Sigmoid colon (tissue), 6 donors: ENCODE measurements at regions not wholly inside any gene's neighbourhood (a gene's known extent, or its start where the extent isn't known, plus 50 kb on each side); places are given as distances from the start of the nearest gene placed in this dataset.

Source experiments
- DNase-seq: peaks from one replicate; pipeline ENCODE4 v3.0.0-alpha.2; 2019
- H3K27ac ChIP-seq, 4 donors: fragments of 200-600 bp; sonication (generic); one replicate each; pipeline ENCODE4 v1.5.1; 2016 to 2019; ENCODE audit warnings: mild to moderate bottlenecking in 1 of 4
- H3K27me3 ChIP-seq, 3 donors: fragments of 200-600 bp; sonication (generic); one replicate each; pipeline ENCODE4 v1.5.1; 2019; ENCODE audit warnings: mild to moderate bottlenecking in 1 of 3
- H3K36me3 ChIP-seq, 4 donors: fragments of 200-600 bp; sonication (generic); one replicate each; pipeline ENCODE4 v1.5.1; 2016 to 2019
- H3K4me1 ChIP-seq, 4 donors: fragments of 200-600 bp; sonication (generic); one replicate each; pipeline ENCODE4 v1.5.1; 2017 to 2019
- H3K4me3 ChIP-seq, 4 donors: fragments of 200-600 bp; sonication (generic); one replicate each; pipeline ENCODE4 v1.5.1; 2017 to 2019; ENCODE audit warnings: mild to moderate bottlenecking in 2 of 4, moderate library complexity in 1 of 4
- H3K9me3 ChIP-seq, 4 donors: fragments of 200-600 bp in 3 of 4; sonication (generic) in 3 of 4; one replicate each; pipeline versions ENCODE4 v1.5.1 to v1.6.1; 2013 to 2019
- EP300 ChIP-seq, 4 donors: sonication (generic); formaldehyde crosslinking; IDR thresholded peaks; one replicate each; pipeline ENCODE4 v1.6.1; 2017; ENCODE audit warnings: antibody characterized with exemption in 4 of 4
- POLR2A ChIP-seq, 2 donors: fragments of 450-650 bp; IDR thresholded peaks; one replicate each; pipeline ENCODE4 v1.6.1; 2016; ENCODE audit warnings: antibody characterized with exemption in 2 of 2, mild to moderate bottlenecking in 2 of 2, moderate library complexity in 2 of 2
- POLR2AphosphoS5 ChIP-seq, 4 donors: sonication (generic); formaldehyde crosslinking; IDR thresholded peaks; one replicate each; pipeline ENCODE4 v1.6.1; 2017; ENCODE audit warnings: antibody characterized with exemption in 4 of 4
- WGBS, 2 donors: extraction: QIAGEN DNeasy Blood & Tissue Kit; methylation state at CpG; one replicate each; pipeline ENCODE4 v1.1.7; 2013; 5-methylcytosine and 5-hydroxymethylcytosine counted together
- intact Hi-C: fragments of 100-400 bp; cut with DNase I; formaldehyde crosslinking; loops from one replicate; pipeline ENCODE4 v1.15.1; 2023
- TF ChIP-seq, protein P1 (sequence below), 4 experiments: fragments of 450-650 bp in 3 of 4; fragments of 200-600 bp in 1 of 4; IDR thresholded peaks; one replicate each; pipeline ENCODE4 v1.5.1; 2016 to 2019; ENCODE audit warnings: antibody characterized with exemption in 4 of 4, mild to moderate bottlenecking in 3 of 4, moderate library complexity in 2 of 4
- donor health status: healthy with polysubstance abuse.
- donor health status: healthy.

DNA sequence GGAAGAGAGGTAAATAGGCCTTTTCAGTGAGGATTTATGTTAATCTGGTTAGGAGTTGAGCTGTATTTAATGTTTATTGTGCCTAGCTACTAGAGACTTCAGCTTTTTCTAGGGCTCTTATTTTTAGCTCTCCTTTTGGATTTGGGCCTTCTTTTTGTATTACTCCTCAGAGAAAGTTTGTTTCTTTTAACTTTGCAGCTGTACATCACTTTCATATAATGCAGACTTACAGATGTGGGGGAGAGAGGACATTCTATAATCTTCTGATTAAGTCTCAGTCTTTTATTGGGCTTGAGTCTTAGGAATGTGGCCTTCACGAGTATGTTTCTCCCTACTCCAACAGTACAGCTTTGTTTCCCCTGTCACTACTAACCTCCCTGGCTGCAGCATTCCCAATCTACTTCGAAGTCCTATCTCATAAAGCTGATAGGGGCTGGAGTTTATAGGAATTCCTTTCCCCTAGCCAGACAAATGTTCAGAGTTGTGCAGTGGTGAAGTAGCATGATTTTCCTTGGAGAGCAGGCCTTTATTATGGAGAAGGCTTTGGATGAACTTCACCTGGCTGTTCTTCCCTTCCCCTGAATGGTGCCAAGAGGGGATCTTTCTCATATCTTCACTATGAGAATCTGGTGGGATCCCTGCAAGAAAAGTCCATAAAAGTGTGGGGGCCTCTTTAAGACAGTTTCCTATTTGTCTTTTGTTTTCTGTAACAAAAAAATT, 82.2 kb upstream of the CBLB start:
- DNase-seq = no peak
- Histone ChIP-seq H3K27ac (no peak overlapping the region), H3K36me3 (no peaks in the 10 kb centered on the region), H3K4me1 (peaks cover 0 to 9% (median 4%) of the 10 kb centered on the region in 4 donors), H3K4me3 (no peak overlapping the region), H3K27me3 (no peaks in the 10 kb centered on the region), H3K9me3 (no peaks in the 10 kb centered on the region)
- intact Hi-C loops = no loop called here
- TF ChIP-seq POLR2A (IDR thresholded peaks at IDR 0.05) (no peak), EP300 (IDR thresholded peaks at IDR 0.05) (no peak), POLR2AphosphoS5 (IDR thresholded peaks at IDR 0.05) (no peak)
- TF ChIP-seq, protein P1, sequence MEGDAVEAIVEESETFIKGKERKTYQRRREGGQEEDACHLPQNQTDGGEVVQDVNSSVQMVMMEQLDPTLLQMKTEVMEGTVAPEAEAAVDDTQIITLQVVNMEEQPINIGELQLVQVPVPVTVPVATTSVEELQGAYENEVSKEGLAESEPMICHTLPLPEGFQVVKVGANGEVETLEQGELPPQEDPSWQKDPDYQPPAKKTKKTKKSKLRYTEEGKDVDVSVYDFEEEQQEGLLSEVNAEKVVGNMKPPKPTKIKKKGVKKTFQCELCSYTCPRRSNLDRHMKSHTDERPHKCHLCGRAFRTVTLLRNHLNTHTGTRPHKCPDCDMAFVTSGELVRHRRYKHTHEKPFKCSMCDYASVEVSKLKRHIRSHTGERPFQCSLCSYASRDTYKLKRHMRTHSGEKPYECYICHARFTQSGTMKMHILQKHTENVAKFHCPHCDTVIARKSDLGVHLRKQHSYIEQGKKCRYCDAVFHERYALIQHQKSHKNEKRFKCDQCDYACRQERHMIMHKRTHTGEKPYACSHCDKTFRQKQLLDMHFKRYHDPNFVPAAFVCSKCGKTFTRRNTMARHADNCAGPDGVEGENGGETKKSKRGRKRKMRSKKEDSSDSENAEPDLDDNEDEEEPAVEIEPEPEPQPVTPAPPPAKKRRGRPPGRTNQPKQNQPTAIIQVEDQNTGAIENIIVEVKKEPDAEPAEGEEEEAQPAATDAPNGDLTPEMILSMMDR (IDR thresholded peaks at IDR 0.05) = no peak
- WGBS, 2 donors = 61 to 71% methylated on average over 2 of the region's 2 CpGs

DNA sequence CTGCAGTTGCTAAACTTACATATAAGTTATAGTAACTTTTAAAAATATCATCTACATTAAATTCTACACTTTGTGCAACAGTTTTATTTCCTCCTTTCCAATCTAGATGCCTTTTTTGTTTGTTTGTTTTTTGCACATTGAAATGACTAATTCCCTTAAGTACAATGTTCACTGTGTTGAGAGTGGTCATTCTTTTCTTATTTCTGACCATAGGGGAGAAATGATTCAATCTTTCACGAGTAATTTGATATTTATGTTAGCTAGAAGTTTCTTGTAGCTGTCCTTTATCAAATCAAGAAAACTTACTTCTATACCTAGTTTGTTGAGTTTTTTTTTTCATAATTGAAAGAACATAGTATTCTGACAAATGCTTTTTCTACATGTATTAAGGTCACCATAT, 85.0 kb upstream of the CBLB start:
- Histone ChIP-seq H3K9me3 (no peaks in the 10 kb centered on the region), H3K27ac (no peak overlapping the region), H3K4me3 (no peak overlapping the region), H3K27me3 (no peaks in the 10 kb centered on the region), H3K36me3 (no peaks in the 10 kb centered on the region), H3K4me1 (peaks cover 0 to 9% (median 4%) of the 10 kb centered on the region in 4 donors)
- TF ChIP-seq, protein P1 (IDR thresholded peaks at IDR 0.05) = no peak
- TF ChIP-seq POLR2AphosphoS5 (IDR thresholded peaks at IDR 0.05) = no peak
- TF ChIP-seq EP300 (IDR thresholded peaks at IDR 0.05) = no peak
- no peak for TF ChIP-seq POLR2A (IDR thresholded peaks at IDR 0.05)
- WGBS, 2 donors = 83 to 94% methylated on average over 1 of the region's 1 CpG
- no peak for DNase-seq
- intact Hi-C loops = no loop called here

DNA sequence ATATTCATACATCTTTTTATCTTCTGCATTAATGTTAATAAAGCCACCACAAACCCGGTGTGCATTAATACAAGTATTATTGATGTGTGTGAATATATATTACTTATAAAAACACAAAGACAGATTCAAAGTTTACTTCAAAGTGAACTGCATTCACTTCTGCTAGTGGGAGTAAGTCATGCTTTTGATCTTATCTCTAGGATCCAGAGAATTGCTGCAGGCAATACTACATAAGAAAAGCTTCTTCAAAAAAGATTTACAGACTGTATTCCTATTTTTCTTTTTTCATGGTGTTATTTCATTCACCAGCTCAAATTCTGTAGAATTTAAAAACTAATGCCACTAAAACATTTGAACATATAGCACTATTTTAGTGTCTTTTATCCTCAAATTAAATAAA, 87.5 kb upstream of the CBLB start:
- Histone ChIP-seq H3K36me3 (no peaks in the 10 kb centered on the region), H3K9me3 (no peaks in the 10 kb centered on the region), H3K4me3 (no peak overlapping the region), H3K27me3 (no peaks in the 10 kb centered on the region), H3K27ac (no peak overlapping the region), H3K4me1 (peaks cover 0 to 3% (median under 1%) of the 10 kb centered on the region in 4 donors)
- TF ChIP-seq EP300 (IDR thresholded peaks at IDR 0.05) (no peak), POLR2A (IDR thresholded peaks at IDR 0.05) (no peak), POLR2AphosphoS5 (IDR thresholded peaks at IDR 0.05) (no peak)
- TF ChIP-seq, protein P1 (IDR thresholded peaks at IDR 0.05) = no peak
- DNase-seq = no peak
- intact Hi-C loops = no loop called here
- WGBS, 2 donors = 88 to 91% methylated on average over 1 of the region's 1 CpG

DNA sequence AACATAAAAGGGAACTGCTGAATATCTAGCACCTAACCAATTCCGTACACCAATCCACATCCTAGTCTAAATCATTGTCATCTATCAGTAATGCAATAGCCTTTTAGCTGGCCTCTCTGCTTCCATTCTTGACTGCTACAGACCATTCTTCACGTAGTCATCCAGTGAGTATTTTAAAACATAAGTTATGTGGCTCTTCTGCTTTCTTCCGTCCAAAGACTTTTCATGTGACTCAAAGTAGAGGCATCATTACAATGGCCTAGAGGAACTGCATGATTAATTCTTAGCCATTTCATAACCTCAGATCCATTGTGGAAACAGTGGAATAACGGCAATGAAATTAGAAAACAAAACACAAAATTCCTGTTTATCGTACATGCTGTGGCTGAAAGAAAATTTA, 88.9 kb upstream of the CBLB start:
- Histone ChIP-seq H3K9me3 (no peaks in the 10 kb centered on the region), H3K27me3 (no peaks in the 10 kb centered on the region), H3K4me3 (no peak overlapping the region), H3K36me3 (no peaks in the 10 kb centered on the region), H3K4me1 (no peaks in the 10 kb centered on the region), H3K27ac (no peak overlapping the region)
- DNase-seq = no peak
- TF ChIP-seq EP300 (IDR thresholded peaks at IDR 0.05) (no peak), POLR2A (IDR thresholded peaks at IDR 0.05) (no peak), POLR2AphosphoS5 (IDR thresholded peaks at IDR 0.05) (no peak)
- TF ChIP-seq, protein P1 (IDR thresholded peaks at IDR 0.05) = no peak
- intact Hi-C loops = no loop called here
- WGBS, 2 donors = 94 to 96% methylated on average over 5 of the region's 5 CpGs
